SK-N-SH treated with all-trans-retinoic acid at 6 μM for 48 hours (cell line): ENCODE measurements at regions not wholly inside any gene's neighbourhood (a gene's known extent, or its start where the extent isn't known, plus 50 kb on each side); places are given as distances from the start of the nearest gene placed in this dataset.

Experiments
- ATAC-seq: fragments of 200-7000 bp; cut with Tn5 transposase; 3 replicates; pipeline ENCODE4 v1.9.1; 2020; ENCODE audit warnings: mild to moderate bottlenecking, moderate library complexity
- ARNTL ChIP-seq: fragments of 450-650 bp; formaldehyde crosslinking; IDR thresholded peaks from 2 replicates; pipeline ENCODE4 v1.5.0; 2020; ENCODE audit warnings: low read depth, mild to moderate bottlenecking, moderate library complexity, borderline replicate concordance
- BACH2 ChIP-seq: fragments of 250-450 bp; sonication (Bioruptor Pico); IDR thresholded peaks from 2 replicates; pipeline ENCODE4 v1.9.0; 2021; ENCODE audit warnings: mild to moderate bottlenecking, borderline replicate concordance
- CREB5 ChIP-seq: fragments of 250-450 bp; sonication (Bioruptor Pico); IDR thresholded peaks from 2 replicates; pipeline ENCODE4 v1.5.1; 2020; ENCODE audit warnings: low read depth, mild to moderate bottlenecking, moderate library complexity
- CSDC2 ChIP-seq: fragments of 250-450 bp; sonication (Bioruptor Pico); IDR thresholded peaks from 2 replicates; pipeline ENCODE4 v1.5.0; 2020; ENCODE audit warnings: mild to moderate bottlenecking, moderate library complexity
- ESRRG ChIP-seq: fragments of 250-450 bp; sonication (Bioruptor Pico); IDR thresholded peaks from 2 replicates; pipeline ENCODE4 v1.6.1; 2021; ENCODE audit warnings: mild to moderate bottlenecking
- GLIS3 ChIP-seq: fragments of 250-450 bp; sonication (Bioruptor Pico); IDR thresholded peaks from 2 replicates; pipeline ENCODE4 v1.5.0; 2020; ENCODE audit warnings: mild to moderate bottlenecking, moderate library complexity
- ISL1 ChIP-seq: fragments of 250-450 bp; sonication (Bioruptor Pico); IDR thresholded peaks from 2 replicates; pipeline ENCODE4 v2.1.2; 2022; ENCODE audit warnings: mild to moderate bottlenecking, moderate library complexity
- OSR1 ChIP-seq: fragments of 250-450 bp; sonication (Bioruptor Pico); IDR thresholded peaks from 2 replicates; pipeline ENCODE4 v1.8.0; 2022; ENCODE audit warnings: moderate library complexity, mild to moderate bottlenecking, inconsistent platforms
- PATZ1 ChIP-seq: fragments of 250-450 bp; sonication (Bioruptor Pico); IDR thresholded peaks from 2 replicates; pipeline ENCODE4 v1.8.0; 2020; ENCODE audit warnings: mild to moderate bottlenecking, moderate library complexity, borderline replicate concordance
- POU6F1 ChIP-seq: fragments of 250-450 bp; sonication (Bioruptor Pico); IDR thresholded peaks from 2 replicates; pipeline ENCODE4 v1.8.0; 2021; ENCODE audit warnings: low read depth, mild to moderate bottlenecking, moderate library complexity, borderline replicate concordance
- PPARA ChIP-seq: fragments of 250-450 bp; sonication (Bioruptor Pico); IDR thresholded peaks from 2 replicates; pipeline ENCODE4 v1.5.0; 2020; ENCODE audit warnings: mild to moderate bottlenecking, borderline replicate concordance
- RARB ChIP-seq: fragments of 250-450 bp; sonication (Bioruptor Pico); IDR thresholded peaks from 2 replicates; pipeline ENCODE4 v1.8.0; 2021; ENCODE audit warnings: mild to moderate bottlenecking, moderate library complexity
- TCF4 ChIP-seq: fragments of 250-450 bp; sonication (Bioruptor Pico); IDR thresholded peaks from 2 replicates; pipeline ENCODE4 v1.8.0; 2021; ENCODE audit warnings: mild to moderate bottlenecking, moderate library complexity, borderline replicate concordance
- TOX ChIP-seq: fragments of 250-450 bp; sonication (Bioruptor Pico); IDR thresholded peaks from 2 replicates; pipeline ENCODE4 v1.8.0; 2021; ENCODE audit warnings: mild to moderate bottlenecking, moderate library complexity, borderline replicate concordance
- TSHZ2 ChIP-seq: fragments of 250-450 bp; sonication (Bioruptor Pico); IDR thresholded peaks from 2 replicates; pipeline ENCODE4 v1.5.0; 2020; ENCODE audit warnings: mild to moderate bottlenecking, moderate library complexity
- ZC3H10 ChIP-seq: fragments of 250-450 bp; sonication (Bioruptor Pico); IDR thresholded peaks from 2 replicates; pipeline ENCODE4 v1.5.1; 2021; ENCODE audit warnings: mild to moderate bottlenecking, moderate library complexity
- ZFP3 ChIP-seq: fragments of 250-450 bp; sonication (Bioruptor Pico); IDR thresholded peaks from 2 replicates; pipeline ENCODE4 v1.5.0; 2020; ENCODE audit warnings: mild to moderate bottlenecking, moderate library complexity
- ZFP30 ChIP-seq: fragments of 450-650 bp; formaldehyde crosslinking; IDR thresholded peaks from 2 replicates; pipeline ENCODE4 v1.5.0; 2022; ENCODE audit warnings: mild to moderate bottlenecking, moderate library complexity
- ZNF565 ChIP-seq: fragments of 450-650 bp; formaldehyde crosslinking; conservative IDR thresholded peaks from 2 replicates; pipeline ENCODE4 v1.5.0; 2020; ENCODE audit warnings: low read depth, mild to moderate bottlenecking, moderate library complexity

GRCh38 chr16:13448346-13448745 is 471.6 kb upstream of the ERCC4 start:
- no peak for ATAC-seq
- TF ChIP-seq CREB5 (no peak), PATZ1 (CRISPR knock-in tag) (no peak), OSR1 (CRISPR knock-in tag) (no peak), CSDC2 (CRISPR knock-in tag) (no peak), GLIS3 (CRISPR knock-in tag) (no peak), ZFP3 (CRISPR knock-in tag) (no peak), ESRRG (CRISPR knock-in tag) (no peak), ZNF565 (CRISPR knock-in tag) (no peak), ARNTL (CRISPR knock-in tag) (no peak), ZFP30 (no peak), RARB (CRISPR knock-in tag) (no peak), TSHZ2 (CRISPR knock-in tag) (no peak), TCF4 (no peak), ZC3H10 (CRISPR knock-in tag) (no peak)

- ATAC-seq: no peak
- TF ChIP-seq CREB5 (no peak), OSR1 (CRISPR knock-in tag) (no peak), RARB (CRISPR knock-in tag) (no peak), TOX (CRISPR knock-in tag) (no peak), CSDC2 (CRISPR knock-in tag) (no peak), ZFP30 (no peak), PATZ1 (CRISPR knock-in tag) (no peak), ZNF565 (CRISPR knock-in tag) (no peak), GLIS3 (CRISPR knock-in tag) (no peak), POU6F1 (CRISPR knock-in tag) (no peak), BACH2 (CRISPR knock-in tag) (no peak), ZFP3 (CRISPR knock-in tag) (no peak), ISL1 (CRISPR knock-in tag) (no peak), PPARA (CRISPR knock-in tag) (no peak), TCF4 (no peak)
These were observed 466.6 kb upstream of the ERCC4 start for GRCh38 chr16:13453325-13453724.
